Stimulated activated CD4-positive, alpha-beta T cell treated with anti-CD3 and anti-CD28 coated beads, Interleukin-2, amount 100 ng/mL, for 48 hours (primary cell): ENCODE measurements at regions not wholly inside any gene's neighbourhood (a gene's known extent, or its start where the extent isn't known, plus 50 kb on each side); places are given as distances from the start of the nearest gene placed in this dataset.
"Not testable (repeated sequence)": the region's sequence is repeated elsewhere in the genome, so short reads cannot be mapped to it uniquely, and the experiment has no call there.

Source experiments
- DNase-seq, 2 donors: peaks; one replicate each; pipeline ENCODE4 v3.0.0-alpha.2; 2020

DNA sequence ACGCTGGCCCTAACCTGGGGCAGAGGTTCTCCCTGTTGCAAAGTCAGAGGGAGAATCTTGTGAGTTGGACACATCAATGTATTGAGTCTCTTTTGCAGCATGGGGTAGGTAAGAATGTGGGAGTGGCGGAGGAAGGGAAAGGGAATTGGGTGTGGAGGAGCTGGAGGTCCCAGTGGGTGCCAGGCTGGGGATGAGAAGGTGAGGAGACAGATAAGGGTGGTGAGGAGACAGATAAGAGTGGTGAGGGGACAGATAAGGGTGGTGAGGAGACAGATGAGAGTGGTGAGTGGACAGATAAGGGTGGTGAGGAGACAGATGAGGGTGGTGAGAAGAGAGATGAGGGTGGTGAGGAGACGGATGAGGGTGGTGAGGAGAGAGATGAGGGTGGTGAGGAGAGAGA lies 72.9 kb upstream of the SFSWAP start:
- no peak for DNase-seq

DNA sequence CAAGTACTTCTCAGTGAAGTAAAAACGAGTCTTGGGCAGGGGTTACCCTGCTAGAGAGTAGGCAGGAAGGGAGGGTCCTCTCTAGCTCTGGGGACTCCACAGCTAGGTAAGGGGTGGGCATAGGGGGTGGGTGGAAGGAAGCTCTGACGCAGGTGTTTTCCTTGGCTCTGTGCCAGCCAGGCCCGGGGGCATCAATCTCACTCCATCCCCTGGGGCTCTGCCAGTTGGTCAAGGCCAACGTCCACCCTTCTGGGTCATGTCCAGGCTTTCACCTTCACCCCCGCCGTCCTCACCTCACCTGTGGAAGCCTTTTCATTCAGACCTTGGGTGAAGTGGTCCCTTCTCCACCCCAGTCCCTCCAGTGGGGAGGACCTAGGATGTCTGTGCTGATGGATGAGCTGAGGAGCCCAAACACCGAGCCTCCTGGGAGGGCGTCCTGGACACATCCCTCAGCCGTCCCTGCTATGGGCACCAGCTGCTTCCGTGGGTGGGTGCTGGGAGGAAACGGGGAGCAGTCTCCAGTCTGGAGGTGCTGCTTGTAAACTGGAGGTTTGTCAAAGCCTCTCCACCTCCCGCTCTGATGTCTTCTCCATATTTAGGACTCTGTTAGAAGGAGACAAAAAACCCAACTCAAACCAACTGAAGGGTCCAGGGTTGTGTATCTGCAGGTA lies 71.5 kb upstream of the SFSWAP start:
- no peak for DNase-seq

DNA sequence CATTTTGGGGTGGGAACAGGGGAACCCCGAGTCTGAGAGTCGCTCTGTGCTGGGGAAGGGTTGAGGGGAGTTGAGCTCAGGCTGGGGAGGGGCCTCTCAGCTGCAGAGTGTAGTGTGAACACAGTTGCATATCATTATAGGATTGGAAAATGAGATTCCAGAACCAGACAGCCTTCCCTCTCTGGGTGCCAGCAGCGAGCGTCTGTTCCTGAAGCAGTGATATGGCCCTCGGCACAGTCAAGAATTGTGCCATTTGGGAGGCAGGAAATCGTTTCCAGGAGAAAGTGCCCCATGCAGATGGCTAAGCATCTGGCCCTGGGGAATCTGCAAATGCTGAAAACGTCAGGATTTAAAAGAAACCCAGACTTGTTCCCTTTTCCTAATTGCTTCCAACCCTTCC lies 70.4 kb upstream of the SFSWAP start:
- no peak for DNase-seq

DNA sequence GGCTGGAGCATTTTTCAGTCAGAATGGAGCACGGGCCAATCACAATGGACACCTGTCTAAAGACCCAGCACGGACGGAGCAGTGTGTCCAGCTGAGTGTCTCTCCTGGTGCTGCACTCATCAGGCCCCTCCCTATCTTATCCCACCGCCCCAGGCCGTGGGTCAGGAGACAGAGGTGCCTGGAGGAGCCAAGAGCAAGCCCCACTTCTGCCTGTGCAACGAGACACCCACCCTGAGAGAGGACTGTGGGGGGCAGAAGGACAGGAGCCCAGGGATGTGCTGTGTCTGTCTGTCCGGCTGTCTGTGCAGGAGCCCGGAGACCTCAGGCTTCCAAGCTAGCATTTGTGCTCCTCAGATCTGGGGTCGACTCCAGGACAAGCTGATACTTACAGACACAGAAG lies 69.6 kb upstream of the SFSWAP start:
- no peak for DNase-seq

DNA sequence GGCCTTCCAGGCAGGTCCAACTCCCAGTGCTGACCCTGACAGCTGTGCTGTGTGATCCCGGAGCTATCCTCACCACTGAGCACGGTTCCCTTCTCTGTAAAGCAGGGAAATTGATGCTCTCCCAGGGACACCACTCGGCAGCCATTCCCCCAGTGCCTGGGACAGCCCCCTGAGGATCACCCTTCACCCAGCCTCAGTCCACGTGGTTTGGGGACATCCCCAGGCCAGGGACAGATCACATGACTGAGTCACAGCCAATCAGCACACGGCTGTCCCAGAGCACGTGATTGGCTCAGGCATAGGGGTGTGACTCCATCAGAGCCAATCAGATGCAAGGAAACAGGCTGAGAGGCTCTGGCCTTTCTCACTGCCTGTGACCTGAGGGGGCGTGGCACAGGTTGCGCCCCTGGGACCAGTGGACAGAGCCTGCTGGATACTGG lies 68.8 kb upstream of the SFSWAP start:
- no peak for DNase-seq

DNA sequence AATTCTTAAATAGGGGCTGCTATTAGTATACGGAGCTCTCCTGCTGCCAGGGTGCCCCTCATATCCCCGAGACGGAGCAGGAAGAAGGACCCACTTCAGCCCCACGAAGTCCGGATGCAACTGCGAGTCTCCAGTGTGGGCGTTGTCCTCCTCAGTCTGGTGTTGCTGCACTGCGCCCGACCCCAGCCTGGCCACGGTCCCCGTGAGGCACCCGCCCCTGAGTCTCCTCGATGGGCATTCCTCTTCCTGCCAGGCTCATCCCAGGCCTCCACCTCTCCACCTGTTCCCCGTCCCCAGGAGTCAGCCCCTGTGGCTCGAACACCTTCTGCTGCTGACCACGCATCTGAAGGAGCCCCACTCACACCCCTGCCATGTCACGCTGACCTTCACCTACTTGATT lies 68.1 kb upstream of the SFSWAP start:
- DNase-seq: no peak

DNA sequence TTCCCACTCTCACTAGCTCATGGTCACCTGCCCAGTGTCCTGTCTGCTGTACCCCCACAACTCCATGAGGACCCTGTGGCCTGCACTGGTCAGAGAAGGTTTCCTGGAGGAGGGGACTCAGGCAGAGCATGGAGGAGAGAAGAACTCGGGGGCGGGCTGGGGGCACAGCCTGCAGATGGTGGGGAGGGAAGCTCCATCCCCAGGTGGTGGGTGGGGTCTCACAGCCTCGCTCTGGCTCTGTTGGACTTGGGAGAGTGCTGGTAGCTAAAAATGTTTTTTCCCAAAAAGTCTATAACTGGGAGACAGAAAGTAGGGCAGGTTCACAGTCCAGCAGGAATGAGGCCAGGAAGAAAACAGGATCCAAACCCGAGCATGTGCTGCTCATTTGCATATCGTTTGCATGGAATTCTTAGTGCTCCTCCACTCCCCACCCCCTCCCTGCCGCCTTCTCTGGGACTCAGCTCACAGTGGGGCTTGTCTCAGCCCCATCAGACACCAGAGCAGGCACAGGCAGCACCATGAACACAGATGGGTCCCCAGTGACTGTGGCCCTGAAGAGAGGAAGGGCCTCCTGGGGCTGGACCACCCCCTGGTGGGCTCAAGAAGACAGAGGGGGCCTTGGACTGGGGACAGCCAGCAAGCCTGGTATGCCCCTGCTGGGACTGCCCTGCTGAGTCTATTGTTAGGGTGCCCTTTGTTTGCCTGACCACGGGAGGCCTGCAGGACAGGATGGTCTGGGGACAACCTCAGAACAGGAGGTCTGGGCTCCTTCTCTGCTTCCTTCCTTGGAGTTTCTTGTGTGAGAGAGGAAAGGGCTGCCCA lies 67.0 kb upstream of the SFSWAP start:
- no peak for DNase-seq

DNA sequence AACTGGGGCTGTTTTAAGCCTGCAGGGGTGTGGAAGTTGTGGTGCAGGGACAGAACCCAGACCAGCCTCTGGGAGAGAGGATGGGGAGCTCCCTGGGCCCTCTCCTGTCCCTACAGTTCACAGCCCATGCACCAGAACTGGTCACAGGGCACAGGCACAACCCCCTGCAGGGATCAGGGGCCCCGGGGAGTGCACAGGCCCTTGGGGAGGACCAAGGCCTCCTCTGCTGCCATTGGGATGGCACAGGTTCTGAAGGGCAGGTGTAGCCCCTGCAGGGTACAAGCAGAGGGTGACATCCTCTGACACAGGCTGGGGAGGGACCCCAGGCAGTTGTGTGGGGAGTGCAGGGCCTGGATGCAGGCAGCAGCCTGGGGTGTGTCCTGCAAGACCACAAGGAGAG lies 66.4 kb upstream of the SFSWAP start:
- DNase-seq: no peak

DNA sequence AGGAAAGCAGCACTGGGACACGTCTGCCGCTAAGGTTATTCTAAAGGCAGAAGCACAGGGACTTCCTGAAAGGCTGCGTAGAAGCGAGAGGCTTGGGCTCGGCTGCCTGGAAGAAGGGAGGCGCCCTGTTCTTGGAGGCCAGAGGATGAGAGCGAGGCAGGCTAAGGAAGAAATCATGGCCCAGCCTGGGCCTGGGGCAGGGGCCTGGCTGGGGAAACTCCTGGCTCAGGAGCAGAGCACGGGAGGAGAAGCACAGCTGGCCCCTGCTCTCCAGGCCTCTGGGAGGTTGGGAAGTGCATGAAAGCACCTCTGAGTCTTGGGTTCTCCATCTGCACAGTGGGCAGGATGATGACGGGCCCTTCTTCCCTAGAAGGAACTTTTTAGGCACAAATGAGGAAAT lies 66.0 kb upstream of the SFSWAP start:
- DNase-seq: not testable (repeated sequence)

DNA sequence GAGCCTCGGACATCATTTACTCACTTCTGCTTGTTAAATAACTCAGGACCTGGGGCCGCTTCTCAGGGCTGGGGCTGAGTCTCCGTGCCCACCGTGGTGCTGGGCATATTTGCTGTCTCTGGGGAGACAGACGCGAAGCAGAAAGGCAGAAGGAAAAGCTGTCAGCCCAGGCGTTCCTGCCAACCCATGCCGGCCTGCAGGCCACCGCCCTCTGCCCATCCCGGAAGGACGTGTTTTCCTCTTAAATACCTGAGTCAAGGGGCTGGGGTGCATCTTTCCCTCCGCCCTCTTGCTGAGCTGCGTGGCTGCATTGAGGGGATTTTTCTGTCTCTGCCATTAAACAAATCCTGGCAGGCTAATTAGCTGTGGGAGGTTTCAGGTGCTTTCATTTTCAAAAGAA lies 65.3 kb upstream of the SFSWAP start:
- DNase-seq: not testable (repeated sequence)

DNA sequence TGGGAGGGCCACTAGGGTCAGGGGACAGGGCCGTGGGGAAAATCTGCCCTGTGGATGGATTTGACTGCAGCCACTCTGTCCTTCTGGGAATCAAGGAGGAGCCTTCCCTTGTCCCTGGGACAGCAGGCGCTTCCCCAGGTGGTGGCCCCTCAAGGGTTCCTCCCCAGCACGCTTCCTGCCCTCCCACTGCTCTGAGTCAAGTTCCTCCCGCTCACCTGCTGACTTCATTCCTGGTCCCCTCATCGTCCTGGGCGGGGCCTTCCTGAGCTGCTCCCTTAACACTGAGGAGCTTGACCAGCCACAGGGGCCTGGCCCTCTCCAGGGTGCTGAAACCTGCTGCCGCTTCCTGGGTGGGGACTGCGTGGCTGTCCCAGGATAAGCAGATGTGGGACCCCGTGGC lies 64.4 kb upstream of the SFSWAP start:
- not testable (repeated sequence) for DNase-seq

DNA sequence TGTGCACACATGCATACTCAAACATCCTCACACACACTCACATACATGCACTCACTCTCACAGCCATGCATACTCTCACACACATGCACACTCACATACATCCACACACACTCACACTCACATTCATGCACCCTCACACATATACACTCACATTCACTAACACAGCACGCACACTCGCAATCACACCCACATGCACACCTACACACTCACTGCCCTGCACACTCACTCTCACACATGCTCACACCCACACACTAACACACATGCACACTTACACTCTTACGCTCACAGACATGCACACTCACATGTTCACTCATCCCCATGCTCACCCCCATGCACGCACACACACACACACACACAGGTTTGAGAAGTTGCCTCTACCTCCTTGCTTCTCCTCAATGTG lies 63.2 kb upstream of the SFSWAP start:
- DNase-seq: no peak

DNA sequence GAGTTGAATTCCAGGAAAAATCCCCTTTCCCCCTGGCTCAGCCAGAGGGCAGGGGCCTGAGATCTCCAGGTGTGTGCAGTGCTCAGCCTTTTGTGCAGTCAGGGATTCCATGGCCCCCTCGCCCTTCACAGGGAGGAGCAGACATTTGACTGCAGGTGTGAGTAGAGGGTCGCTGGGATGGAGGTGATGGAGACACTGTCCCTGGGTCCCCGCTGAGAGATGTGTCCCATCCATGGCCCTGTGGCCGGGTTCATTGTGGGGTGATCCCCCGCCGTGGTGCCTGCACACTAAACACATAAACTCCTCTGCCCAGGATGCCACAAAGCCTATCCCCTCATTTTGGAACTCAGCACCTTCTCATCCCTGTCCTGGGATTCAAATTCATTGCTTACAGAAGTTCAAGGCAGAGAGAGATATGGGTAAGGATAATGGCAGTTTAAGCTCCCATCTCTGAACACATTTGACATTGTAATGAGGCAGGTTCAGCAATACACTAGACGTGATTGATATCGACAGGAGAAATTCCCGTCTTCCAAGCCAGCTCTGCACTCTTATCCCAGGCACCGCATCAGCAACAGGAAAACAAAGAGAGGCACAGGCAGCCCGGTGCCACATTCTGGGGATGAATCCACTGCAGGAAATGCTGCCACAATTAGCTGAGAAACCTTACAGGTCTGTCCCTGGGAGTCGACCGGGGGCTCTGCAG lies 55.3 kb upstream of the SFSWAP start:
- not testable (repeated sequence) for DNase-seq

DNA sequence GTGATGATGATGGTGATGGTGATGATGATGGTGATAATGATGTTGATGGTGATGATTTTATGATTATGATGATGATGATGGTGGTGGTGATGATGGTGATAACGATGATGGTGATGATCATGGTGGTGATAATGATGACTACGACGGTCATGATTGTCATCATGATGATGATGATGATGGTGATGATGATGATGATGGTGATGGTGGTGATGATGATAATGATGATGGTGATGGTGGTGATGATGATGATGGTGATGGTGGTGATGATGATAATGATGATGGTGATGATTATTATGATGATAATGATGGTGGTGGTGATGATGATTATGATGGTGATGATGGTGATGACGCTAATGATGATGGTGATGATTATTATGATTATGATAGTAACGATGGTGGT lies 54.1 kb upstream of the SFSWAP start:
- DNase-seq: not testable (repeated sequence)

DNA sequence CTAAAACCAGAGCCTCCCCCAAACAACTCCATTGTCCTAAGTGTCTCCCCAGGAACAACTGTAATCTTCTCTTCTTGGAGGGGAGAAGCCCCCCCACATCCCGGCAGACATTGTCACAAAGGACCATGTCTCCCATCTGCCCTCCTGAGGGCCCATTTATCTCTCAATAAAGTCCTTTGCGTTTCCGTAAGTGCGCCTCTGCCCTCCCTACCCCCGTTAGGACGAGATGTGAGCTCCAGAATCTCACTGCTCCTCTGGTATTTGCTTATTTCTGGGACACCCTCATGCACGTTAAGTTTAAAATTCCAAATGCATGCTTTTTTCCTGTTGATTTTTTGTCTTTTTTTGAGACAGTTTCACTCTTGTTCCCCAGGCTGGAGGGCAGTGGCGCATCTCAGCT lies 52.3 kb upstream of the SFSWAP start:
- not testable (repeated sequence) for DNase-seq

DNA sequence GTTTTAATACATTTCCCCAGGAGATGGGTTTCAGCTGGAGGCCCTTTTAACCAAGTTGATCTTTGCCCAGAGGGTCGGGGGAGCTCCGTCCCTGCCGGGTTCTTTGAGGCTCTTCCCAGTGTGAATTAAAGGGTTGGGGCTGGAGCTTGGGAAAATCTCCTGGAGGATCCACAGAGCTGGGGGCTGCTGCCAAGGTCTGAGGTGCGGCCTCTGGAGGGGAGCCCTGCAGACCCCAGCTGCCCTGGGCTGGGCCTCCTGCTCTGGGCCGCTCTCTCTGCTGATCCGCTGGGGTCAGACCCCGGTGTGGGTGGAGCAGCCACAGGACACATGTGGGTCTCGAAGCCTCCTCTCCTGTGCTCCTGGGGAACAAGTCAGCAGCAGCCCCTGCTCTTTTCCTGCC lies 51.4 kb upstream of the SFSWAP start:
- DNase-seq: not testable (repeated sequence)

DNA sequence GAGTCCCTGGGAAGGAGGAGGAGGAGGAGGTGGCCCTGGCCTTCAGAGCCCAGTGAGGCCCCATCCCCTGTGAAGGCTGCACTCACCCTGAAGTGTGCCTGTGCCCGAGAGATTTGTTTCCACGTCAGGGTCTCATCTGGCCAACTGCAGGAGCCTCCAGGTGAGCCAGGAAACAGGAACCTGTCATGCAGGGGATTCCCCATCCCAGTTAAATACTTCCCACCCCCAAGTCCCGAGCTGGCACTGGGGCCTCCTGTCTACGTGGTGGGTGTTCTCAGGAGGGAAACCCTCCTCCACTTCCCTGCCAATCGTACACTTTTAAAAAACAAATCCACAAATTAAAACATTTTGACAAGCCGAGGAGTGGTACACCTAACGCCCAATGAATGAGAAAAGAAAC lies 50.9 kb upstream of the SFSWAP start:
- DNase-seq: not testable (repeated sequence)

DNA sequence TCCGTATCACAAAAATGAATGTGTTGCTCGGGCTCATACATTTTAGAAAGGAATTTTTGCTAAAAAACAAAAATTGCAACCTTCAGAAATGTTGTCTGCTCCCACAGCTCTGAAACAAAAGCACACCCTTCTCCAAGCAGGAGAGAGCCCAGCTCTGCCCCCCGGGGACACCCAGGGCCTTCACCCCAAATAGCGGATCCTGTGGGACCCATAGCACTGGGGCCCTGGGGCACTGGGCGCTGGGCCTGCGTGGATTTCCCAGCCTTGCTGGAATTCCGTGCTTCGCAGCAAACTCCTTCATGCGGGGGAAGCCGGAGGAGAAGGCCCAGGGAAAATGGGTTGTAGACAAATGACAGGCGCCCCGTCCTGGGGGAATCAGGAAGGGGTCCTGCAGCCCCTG lies 50.5 kb upstream of the SFSWAP start:
- not testable (repeated sequence) for DNase-seq
